HFFc6 (cell line): ENCODE measurements at regions not wholly inside any gene's neighbourhood (a gene's known extent, or its start where the extent isn't known, plus 50 kb on each side); places are given as distances from the start of the nearest gene placed in this dataset.

ENCODE experiments used
- DNase-seq: peaks from one replicate; pipeline ENCODE4 v3.0.0-alpha.2; 2018
- H3K27ac Mint-ChIP-seq: 2 replicates; pipeline ENCODE4 v1.8.0; 2020; ENCODE audit warnings: mild to moderate bottlenecking, mixed read lengths
- H3K27me3 Mint-ChIP-seq: 2 replicates; pipeline ENCODE4 v1.8.0; 2021; ENCODE audit warnings: mild to moderate bottlenecking, moderate library complexity, mixed read lengths; ENCODE audit not compliant: insufficient read depth
- H3K36me3 Mint-ChIP-seq: 2 replicates; pipeline ENCODE4 v1.8.0; 2021; ENCODE audit warnings: low read depth, mixed read lengths
- H3K4me1 Mint-ChIP-seq: 2 replicates; pipeline ENCODE4 v1.8.0; 2020; ENCODE audit warnings: low read depth, mixed read lengths
- H3K4me3 Mint-ChIP-seq: 2 replicates; pipeline ENCODE4 v1.8.0; 2020; ENCODE audit warnings: mild to moderate bottlenecking, moderate library complexity, mixed read lengths
- H3K9me3 Mint-ChIP-seq: 2 replicates; pipeline ENCODE4 v1.8.0; 2020; ENCODE audit warnings: mild to moderate bottlenecking, mixed read lengths
- CTCF ChIP-seq: fragments of 200-600 bp; sonication (generic); IDR thresholded peaks from 2 replicates; pipeline ENCODE4 v1.5.0; 2021; ENCODE audit warnings: antibody characterized with exemption, mild to moderate bottlenecking

- Mint-ChIP-seq H3K36me3 (no peaks in the 10 kb centered on the region), H3K4me1 (no peaks in the 10 kb centered on the region), H3K27me3 (no peaks in the 10 kb centered on the region), H3K4me3 (no peak overlapping the region), H3K27ac (no peak overlapping the region), H3K9me3 (peaks cover 9% of the 10 kb centered on the region)
- DNase-seq = no peak
- TF ChIP-seq CTCF = no peak
These were observed 836.6 kb upstream of the PCDH10 start for GRCh38 chr4:132312521-132312920.

GRCh38 chr4:132313852-132314251, 835.2 kb upstream of the PCDH10 start:
- H3K9me3 Mint-ChIP-seq = peaks cover 4% of the 10 kb centered on the region; the same call in 1 of the 2 replicates
- no peaks in the 10 kb centered on the region for H3K27me3 Mint-ChIP-seq
- H3K4me3 Mint-ChIP-seq = no peak overlapping the region
- H3K4me1 Mint-ChIP-seq = no peaks in the 10 kb centered on the region
- no peak overlapping the region for H3K27ac Mint-ChIP-seq
- H3K36me3 Mint-ChIP-seq = no peaks in the 10 kb centered on the region
- no peak for TF ChIP-seq CTCF
- no peak for DNase-seq

- Mint-ChIP-seq H3K27me3 (no peaks in the 10 kb centered on the region), H3K27ac (no peak overlapping the region), H3K36me3 (no peaks in the 10 kb centered on the region)
These were observed 832.4 kb upstream of the PCDH10 start for GRCh38 chr4:132316738-132317137.

GRCh38 chr4:132317923-132318322, 831.2 kb upstream of the PCDH10 start:
- H3K27me3 Mint-ChIP-seq = no peaks in the 10 kb centered on the region
- TF ChIP-seq CTCF = no peak
- DNase-seq = no peak
- no peak overlapping the region for H3K4me3 Mint-ChIP-seq
- no peaks in the 10 kb centered on the region; the same call in 1 of the 2 replicates for H3K4me1 Mint-ChIP-seq
- H3K36me3 Mint-ChIP-seq = no peaks in the 10 kb centered on the region
- no peak overlapping the region for H3K27ac Mint-ChIP-seq
- H3K9me3 Mint-ChIP-seq = peaks cover 18% of the 10 kb centered on the region

More at GRCh38 chr4:132316738-132317137, 832.4 kb upstream of the PCDH10 start:
- H3K4me3 Mint-ChIP-seq = no peak overlapping the region
- DNase-seq = no peak
- TF ChIP-seq CTCF = no peak
- peaks cover 17% of the 10 kb centered on the region for H3K9me3 Mint-ChIP-seq
- no peaks in the 10 kb centered on the region; the same call in 1 of the 2 replicates for H3K4me1 Mint-ChIP-seq

- Mint-ChIP-seq H3K4me3 (no peak overlapping the region), H3K27ac (no peak overlapping the region), H3K4me1 (peaks cover 15% of the 10 kb centered on the region; the same call in 1 of the 2 replicates), H3K9me3 (peaks cover 8% of the 10 kb centered on the region), H3K27me3 (no peaks in the 10 kb centered on the region), H3K36me3 (no peaks in the 10 kb centered on the region; the same call in 1 of the 2 replicates)
- no peak for DNase-seq
- TF ChIP-seq CTCF = no peak
These were observed 820.3 kb upstream of the PCDH10 start for GRCh38 chr4:132328761-132329160.

DNA sequence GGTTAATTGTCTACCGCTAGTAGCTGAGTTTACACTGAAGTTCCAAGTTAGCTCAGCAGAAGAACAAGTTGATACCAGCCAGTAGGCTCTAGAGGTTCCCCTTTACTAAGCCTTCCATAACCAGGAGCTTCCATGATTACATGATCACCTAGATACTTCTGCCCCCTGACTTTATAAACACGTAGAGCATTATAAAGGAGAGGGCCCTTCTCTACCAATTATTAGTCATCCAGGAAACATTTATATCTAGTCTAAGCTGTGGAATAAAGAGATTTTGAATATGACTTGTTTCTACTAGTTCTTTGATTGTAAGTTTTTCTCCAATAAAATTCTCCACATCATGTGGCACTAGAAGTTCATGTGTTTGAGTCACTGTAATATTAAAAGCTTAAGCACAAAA, 818.1 kb upstream of the PCDH10 start:
- Mint-ChIP-seq H3K4me3 (no peak overlapping the region), H3K27me3 (no peaks in the 10 kb centered on the region), H3K9me3 (peaks cover 8% of the 10 kb centered on the region), H3K4me1 (peaks cover 24% of the 10 kb centered on the region; the same call in 1 of the 2 replicates), H3K27ac (no peak overlapping the region), H3K36me3 (no peaks in the 10 kb centered on the region; the same call in 1 of the 2 replicates)
- no peak for DNase-seq
- TF ChIP-seq CTCF = no peak
